ENCODE measurements at regions not wholly inside any gene's neighbourhood (a gene's known extent, or its start where the extent isn't known, plus 50 kb on each side); places are given as distances from the start of the nearest gene placed in this dataset.
A peak's percentile ranks its signal among the peaks of the same experiment; 100 is the strongest.

DNA sequence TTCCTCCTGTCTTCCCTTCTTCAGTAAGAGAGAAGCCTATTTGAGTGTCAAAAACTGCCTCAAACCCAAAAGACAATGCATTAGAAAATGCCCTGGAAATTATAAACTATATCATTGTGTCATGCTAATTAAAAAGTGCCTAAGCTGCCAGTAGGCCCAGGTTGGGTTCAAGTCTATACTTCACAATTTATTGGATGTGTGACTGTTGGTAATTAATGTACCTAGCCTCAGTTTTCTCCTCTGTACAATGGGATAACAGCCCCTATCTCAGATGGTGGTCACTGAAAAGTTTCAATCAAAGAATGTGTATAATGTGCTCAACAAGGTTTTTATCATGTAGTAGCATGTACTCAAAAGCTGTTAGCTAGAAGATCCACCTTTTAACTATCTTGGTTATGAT lies 246.9 kb upstream of the DUSP10 start:
- H3K4me3 Mint-ChIP-seq (ENCODE audit: unreplicated experiment), result no peak overlapping the region
- H3K36me3 ChIP-seq (ENCODE audit: insufficient read depth, low read length), result no peaks in the 10 kb centered on the region
- DNase-seq (ENCODE audit: low read depth), result no peak
- no peak overlapping the region for H3K4me2 ChIP-seq (ENCODE audit: low read length)
- H3K4me1 ChIP-seq (ENCODE audit: insufficient read depth, low read length), result peaks cover 15% of the 10 kb centered on the region
- H3K27me3 ChIP-seq (ENCODE audit: insufficient read depth, low read length), result no peaks in the 10 kb centered on the region
- FAIRE-seq, result no peak
- no peak overlapping the region for H3K9ac ChIP-seq (ENCODE audit: low read length)
- peak overlapping the region; percentile 58 for H3K27ac Mint-ChIP-seq (ENCODE audit: unreplicated experiment)
- H3K79me2 ChIP-seq (ENCODE audit: insufficient read depth, low read length), result no peaks in the 10 kb centered on the region
- H3K27me3 Mint-ChIP-seq (ENCODE audit: low read depth, unreplicated experiment), result no peaks in the 10 kb centered on the region
- H3K27ac ChIP-seq (ENCODE audit: low read depth, low read length), result no peak overlapping the region
- no peaks in the 10 kb centered on the region for H4K20me1 ChIP-seq (ENCODE audit: insufficient read depth, low read length)
- H3K4me3 ChIP-seq (ENCODE audit: insufficient read depth, low read depth, low read length), result no peak overlapping the region
- no peaks in the 10 kb centered on the region for H3K36me3 Mint-ChIP-seq (ENCODE audit: low read depth, unreplicated experiment)
- peaks cover 45% of the 10 kb centered on the region for H3K4me1 Mint-ChIP-seq (ENCODE audit: low read depth, unreplicated experiment)
- H2AFZ ChIP-seq (ENCODE audit: low read depth, low read length), result no peak overlapping the region
- H3K9me3 ChIP-seq (ENCODE audit: insufficient read depth, low read depth, low read length), result no peaks in the 10 kb centered on the region
- no peaks in the 10 kb centered on the region for H3K9me3 Mint-ChIP-seq (ENCODE audit: unreplicated experiment)
- no peak for TF ChIP-seq EZH2 (IDR thresholded peaks at IDR 0.05; ENCODE audit: insufficient read depth, low read length)
- TF ChIP-seq, protein P1, sequence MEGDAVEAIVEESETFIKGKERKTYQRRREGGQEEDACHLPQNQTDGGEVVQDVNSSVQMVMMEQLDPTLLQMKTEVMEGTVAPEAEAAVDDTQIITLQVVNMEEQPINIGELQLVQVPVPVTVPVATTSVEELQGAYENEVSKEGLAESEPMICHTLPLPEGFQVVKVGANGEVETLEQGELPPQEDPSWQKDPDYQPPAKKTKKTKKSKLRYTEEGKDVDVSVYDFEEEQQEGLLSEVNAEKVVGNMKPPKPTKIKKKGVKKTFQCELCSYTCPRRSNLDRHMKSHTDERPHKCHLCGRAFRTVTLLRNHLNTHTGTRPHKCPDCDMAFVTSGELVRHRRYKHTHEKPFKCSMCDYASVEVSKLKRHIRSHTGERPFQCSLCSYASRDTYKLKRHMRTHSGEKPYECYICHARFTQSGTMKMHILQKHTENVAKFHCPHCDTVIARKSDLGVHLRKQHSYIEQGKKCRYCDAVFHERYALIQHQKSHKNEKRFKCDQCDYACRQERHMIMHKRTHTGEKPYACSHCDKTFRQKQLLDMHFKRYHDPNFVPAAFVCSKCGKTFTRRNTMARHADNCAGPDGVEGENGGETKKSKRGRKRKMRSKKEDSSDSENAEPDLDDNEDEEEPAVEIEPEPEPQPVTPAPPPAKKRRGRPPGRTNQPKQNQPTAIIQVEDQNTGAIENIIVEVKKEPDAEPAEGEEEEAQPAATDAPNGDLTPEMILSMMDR (IDR thresholded peaks at IDR 0.05; ENCODE audit: insufficient read depth, low read depth, low read length), result no peak

DNA sequence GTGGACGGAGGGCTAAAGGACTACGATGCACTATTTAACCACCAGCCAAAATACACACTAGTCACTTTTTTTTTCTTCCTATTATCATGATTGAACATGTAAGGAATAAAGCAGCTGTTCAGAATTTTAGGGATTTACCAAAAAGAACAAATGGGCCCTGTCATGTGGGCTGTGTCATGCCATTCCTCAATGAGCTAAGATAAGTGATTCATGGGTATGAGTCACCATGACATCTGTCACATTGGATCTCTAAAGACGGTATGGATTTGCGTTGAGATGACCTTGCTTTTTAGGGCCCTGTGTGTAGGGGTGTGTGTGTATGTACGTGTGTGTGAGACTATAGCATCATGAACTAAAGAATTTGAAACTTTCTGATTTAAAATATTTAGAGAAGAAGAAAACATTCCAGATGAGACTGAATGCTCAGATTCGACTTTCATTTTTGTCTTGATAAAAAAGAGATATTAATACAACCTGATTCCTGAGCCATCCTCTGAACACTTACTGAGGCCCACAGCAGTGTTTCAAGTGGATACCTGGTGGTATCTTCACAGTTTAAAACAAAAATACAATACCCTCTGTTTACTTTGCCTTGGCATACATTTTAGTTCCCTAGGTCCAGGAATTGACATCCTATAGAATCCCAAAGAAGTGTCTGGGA lies 246.1 kb upstream of the DUSP10 start:
- H3K9me3 ChIP-seq (ENCODE audit: insufficient read depth, low read depth, low read length), result no peaks in the 10 kb centered on the region
- DNase-seq (ENCODE audit: low read depth) (peak; percentile 90), FAIRE-seq (no peak)
- peak overlapping the region; percentile 14 for H3K9ac ChIP-seq (ENCODE audit: low read length)
- H4K20me1 ChIP-seq (ENCODE audit: insufficient read depth, low read length), result no peaks in the 10 kb centered on the region
- no peaks in the 10 kb centered on the region for H3K27me3 Mint-ChIP-seq (ENCODE audit: low read depth, unreplicated experiment)
- no peak overlapping the region for H2AFZ ChIP-seq (ENCODE audit: low read depth, low read length)
- peak overlapping the region; percentile 94 for H3K27ac Mint-ChIP-seq (ENCODE audit: unreplicated experiment)
- H3K79me2 ChIP-seq (ENCODE audit: insufficient read depth, low read length), result no peaks in the 10 kb centered on the region
- H3K4me2 ChIP-seq (ENCODE audit: low read length), result peak overlapping the region; percentile 38
- no peaks in the 10 kb centered on the region for H3K27me3 ChIP-seq (ENCODE audit: insufficient read depth, low read length)
- H3K4me3 ChIP-seq (ENCODE audit: insufficient read depth, low read depth, low read length), result no peak overlapping the region
- no peak for TF ChIP-seq EZH2 (IDR thresholded peaks at IDR 0.05; ENCODE audit: insufficient read depth, low read length)
- TF ChIP-seq, protein P1 (IDR thresholded peaks at IDR 0.05; ENCODE audit: insufficient read depth, low read depth, low read length), result no peak
- no peaks in the 10 kb centered on the region for H3K9me3 Mint-ChIP-seq (ENCODE audit: unreplicated experiment)
- peaks cover 13% of the 10 kb centered on the region for H3K4me1 ChIP-seq (ENCODE audit: insufficient read depth, low read length)
- no peak overlapping the region for H3K4me3 Mint-ChIP-seq (ENCODE audit: unreplicated experiment)
- H3K36me3 Mint-ChIP-seq (ENCODE audit: low read depth, unreplicated experiment), result no peaks in the 10 kb centered on the region
- no peaks in the 10 kb centered on the region for H3K36me3 ChIP-seq (ENCODE audit: insufficient read depth, low read length)
- peak overlapping the region; percentile 60 for H3K27ac ChIP-seq (ENCODE audit: low read depth, low read length)
- H3K4me1 Mint-ChIP-seq (ENCODE audit: low read depth, unreplicated experiment), result peaks cover 53% of the 10 kb centered on the region

DNA sequence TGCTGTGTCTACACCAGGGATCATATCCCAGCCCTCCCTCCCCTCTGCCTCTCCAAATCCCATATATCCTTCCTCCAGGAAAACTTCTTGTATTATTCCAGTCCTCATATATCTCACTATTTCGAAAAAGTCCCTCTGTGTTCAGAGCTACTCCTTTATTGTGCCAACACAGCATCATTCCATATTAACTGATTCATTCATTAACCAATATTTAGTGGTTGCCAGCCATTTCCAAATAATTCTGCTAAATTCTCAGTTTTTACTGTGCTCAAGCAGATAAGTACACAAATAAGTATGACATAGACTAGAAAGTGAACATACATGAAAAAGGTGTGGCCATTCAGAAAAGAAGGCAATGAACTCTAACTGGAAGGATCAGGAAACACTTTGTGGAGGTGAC lies 241.6 kb upstream of the DUSP10 start:
- Histone ChIP-seq H4K20me1 (ENCODE audit: insufficient read depth, low read length) (no peaks in the 10 kb centered on the region), H3K27ac (ENCODE audit: low read depth, low read length) (no peak overlapping the region), H3K9ac (ENCODE audit: low read length) (no peak overlapping the region), H3K27me3 (ENCODE audit: insufficient read depth, low read length) (no peaks in the 10 kb centered on the region), H2AFZ (ENCODE audit: low read depth, low read length) (no peak overlapping the region), H3K36me3 (ENCODE audit: insufficient read depth, low read length) (no peaks in the 10 kb centered on the region), H3K79me2 (ENCODE audit: insufficient read depth, low read length) (no peaks in the 10 kb centered on the region), H3K4me1 (ENCODE audit: insufficient read depth, low read length) (peaks cover 6% of the 10 kb centered on the region), H3K4me3 (ENCODE audit: insufficient read depth, low read depth, low read length) (no peak overlapping the region), H3K9me3 (ENCODE audit: insufficient read depth, low read depth, low read length) (no peaks in the 10 kb centered on the region), H3K4me2 (ENCODE audit: low read length) (no peak overlapping the region)
- Mint-ChIP-seq H3K4me3 (ENCODE audit: unreplicated experiment) (no peak overlapping the region), H3K27ac (ENCODE audit: unreplicated experiment) (no peak overlapping the region), H3K27me3 (ENCODE audit: low read depth, unreplicated experiment) (no peaks in the 10 kb centered on the region), H3K36me3 (ENCODE audit: low read depth, unreplicated experiment) (peaks cover 2% of the 10 kb centered on the region), H3K4me1 (ENCODE audit: low read depth, unreplicated experiment) (peaks cover 30% of the 10 kb centered on the region), H3K9me3 (ENCODE audit: unreplicated experiment) (peaks cover 2% of the 10 kb centered on the region)
- no peak for DNase-seq (ENCODE audit: low read depth)
- no peak for TF ChIP-seq EZH2 (IDR thresholded peaks at IDR 0.05; ENCODE audit: insufficient read depth, low read length)
- TF ChIP-seq, protein P1 (IDR thresholded peaks at IDR 0.05; ENCODE audit: insufficient read depth, low read depth, low read length), result no peak
- FAIRE-seq, result peak; percentile 26
